Neural cell (in vitro differentiated cells): ENCODE measurements at regions not wholly inside any gene's neighbourhood (a gene's known extent, or its start where the extent isn't known, plus 50 kb on each side); places are given as distances from the start of the nearest gene placed in this dataset.

ENCODE experiments used
- EP300 ChIP-seq: fragments of 450-650 bp; conservative IDR thresholded peaks from 2 replicates; pipeline ENCODE4 v1.6.1; 2014; ENCODE audit warnings: antibody characterized with exemption, mild to moderate bottlenecking, moderate library complexity; ENCODE audit not compliant: poor library complexity, severe bottlenecking
- POLR2AphosphoS5 ChIP-seq: IDR thresholded peaks from 2 replicates; pipeline ENCODE4 v1.6.1; 2012
- RAD21 ChIP-seq: fragments of 450-650 bp; conservative IDR thresholded peaks from 2 replicates; pipeline ENCODE4 v1.6.1; 2014; ENCODE audit warnings: antibody characterized with exemption, mild to moderate bottlenecking, moderate library complexity
- TAF1 ChIP-seq: IDR thresholded peaks from 2 replicates; pipeline ENCODE4 v1.6.1; 2012; ENCODE audit warnings: low read depth
- TF ChIP-seq, protein P1 (sequence below): fragments of 450-650 bp; IDR thresholded peaks from 2 replicates; pipeline ENCODE4 v1.5.1; 2014; ENCODE audit warnings: antibody characterized with exemption, mild to moderate bottlenecking, moderate library complexity; ENCODE audit not compliant: poor library complexity, severe bottlenecking

DNA sequence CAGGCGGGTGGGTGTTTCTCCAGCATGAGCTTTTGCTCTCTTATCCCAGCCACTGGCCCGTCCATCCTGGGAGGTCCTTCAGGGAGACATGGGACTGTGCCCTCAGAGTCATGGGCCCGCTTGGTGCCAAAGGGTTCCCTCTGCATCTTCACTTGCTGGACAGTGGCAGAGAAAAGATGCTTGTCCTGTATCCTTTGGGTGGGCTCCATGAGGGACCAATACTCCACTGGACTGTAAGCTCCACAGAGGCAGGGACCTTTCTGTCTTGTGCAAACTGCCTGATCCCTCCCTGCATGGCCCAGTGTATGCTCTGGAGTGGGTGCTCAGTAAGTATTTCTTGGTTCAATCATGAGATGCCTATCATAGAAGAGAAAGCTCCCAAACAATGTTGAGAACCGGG lies 184.8 kb upstream of the WSCD1 start:
- TF ChIP-seq, protein P1, sequence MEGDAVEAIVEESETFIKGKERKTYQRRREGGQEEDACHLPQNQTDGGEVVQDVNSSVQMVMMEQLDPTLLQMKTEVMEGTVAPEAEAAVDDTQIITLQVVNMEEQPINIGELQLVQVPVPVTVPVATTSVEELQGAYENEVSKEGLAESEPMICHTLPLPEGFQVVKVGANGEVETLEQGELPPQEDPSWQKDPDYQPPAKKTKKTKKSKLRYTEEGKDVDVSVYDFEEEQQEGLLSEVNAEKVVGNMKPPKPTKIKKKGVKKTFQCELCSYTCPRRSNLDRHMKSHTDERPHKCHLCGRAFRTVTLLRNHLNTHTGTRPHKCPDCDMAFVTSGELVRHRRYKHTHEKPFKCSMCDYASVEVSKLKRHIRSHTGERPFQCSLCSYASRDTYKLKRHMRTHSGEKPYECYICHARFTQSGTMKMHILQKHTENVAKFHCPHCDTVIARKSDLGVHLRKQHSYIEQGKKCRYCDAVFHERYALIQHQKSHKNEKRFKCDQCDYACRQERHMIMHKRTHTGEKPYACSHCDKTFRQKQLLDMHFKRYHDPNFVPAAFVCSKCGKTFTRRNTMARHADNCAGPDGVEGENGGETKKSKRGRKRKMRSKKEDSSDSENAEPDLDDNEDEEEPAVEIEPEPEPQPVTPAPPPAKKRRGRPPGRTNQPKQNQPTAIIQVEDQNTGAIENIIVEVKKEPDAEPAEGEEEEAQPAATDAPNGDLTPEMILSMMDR, result no peak
- TF ChIP-seq EP300, result no peak
- TF ChIP-seq RAD21, result no peak
- TF ChIP-seq POLR2AphosphoS5, result no peak
- TF ChIP-seq TAF1, result no peak
